GM23338 (cell line): ENCODE measurements at regions not wholly inside any gene's neighbourhood (a gene's known extent, or its start where the extent isn't known, plus 50 kb on each side); places are given as distances from the start of the nearest gene placed in this dataset.

ENCODE experiments used
- ATAC-seq: fragments of 200-7000 bp; cut with Tn5 transposase; 3 replicates; pipeline ENCODE4 v1.9.1; 2020
- DNase-seq: peaks from one replicate; pipeline ENCODE4 v3.0.0-alpha.2; 2015; ENCODE audit warnings: low spot score
- H2AFZ ChIP-seq: fragments of 200-600 bp; sonication (generic); 2 replicates; pipeline ENCODE4 v1.8.0; 2016; ENCODE audit warnings: antibody characterized with exemption, mild to moderate bottlenecking, moderate library complexity
- H3F3A ChIP-seq: fragments of 200-600 bp; sonication (generic); replicated peaks from 2 replicates; pipeline ENCODE4 v1.8.0; 2017; ENCODE audit warnings: antibody characterized with exemption, mixed run types, low read depth
- H3K27ac ChIP-seq: fragments of 200-600 bp; sonication (generic); 2 replicates; pipeline ENCODE4 v1.6.1; 2016; ENCODE audit warnings: low read depth
- H3K27me3 ChIP-seq: fragments of 200-600 bp; sonication (generic); 2 replicates; pipeline ENCODE4 v1.8.0; 2016; ENCODE audit warnings: mild to moderate bottlenecking, mixed run types, moderate library complexity; ENCODE audit not compliant: insufficient read depth
- H3K36me3 ChIP-seq: fragments of 200-600 bp; sonication (generic); 2 replicates; pipeline ENCODE4 v1.8.0; 2016; ENCODE audit warnings: mild to moderate bottlenecking; ENCODE audit not compliant: insufficient read depth
- H3K4me1 ChIP-seq: fragments of 200-600 bp; sonication (generic); 2 replicates; pipeline ENCODE4 v1.8.0; 2016; ENCODE audit warnings: mild to moderate bottlenecking, moderate library complexity; ENCODE audit not compliant: insufficient read depth
- H3K4me2 ChIP-seq: fragments of 200-600 bp; sonication (generic); 2 replicates; pipeline ENCODE4 v1.7.1; 2017; ENCODE audit warnings: mixed run types
- H3K4me3 ChIP-seq: fragments of 200-600 bp; sonication (generic); 2 replicates; pipeline ENCODE4 v1.6.1; 2016; ENCODE audit warnings: mixed run types
- H3K79me2 ChIP-seq: fragments of 200-600 bp; sonication (generic); replicated peaks from 2 replicates; pipeline ENCODE4 v1.8.0; 2017; ENCODE audit warnings: mild to moderate bottlenecking; ENCODE audit not compliant: insufficient read depth
- H3K9me2 ChIP-seq: fragments of 200-600 bp; sonication (generic); 2 replicates; pipeline ENCODE4 v1.8.0; 2017; ENCODE audit not compliant: insufficient read depth
- H4K20me1 ChIP-seq: fragments of 200-600 bp; sonication (generic); replicated peaks from 2 replicates; pipeline ENCODE4 v1.8.0; 2017; ENCODE audit warnings: mild to moderate bottlenecking; ENCODE audit not compliant: insufficient read depth
- H3K27ac Mint-ChIP-seq: 2 replicates; pipeline ENCODE4 v1.8.0; 2020; ENCODE audit warnings: inconsistent platforms, mild to moderate bottlenecking, moderate library complexity, mixed read lengths
- H3K27me3 Mint-ChIP-seq: 3 replicates; pipeline ENCODE4 v1.8.0; 2022; ENCODE audit warnings: low read depth, mild to moderate bottlenecking, moderate library complexity, mixed read lengths, inconsistent platforms; ENCODE audit not compliant: insufficient read depth, poor library complexity
- H3K36me3 Mint-ChIP-seq: 3 replicates; pipeline ENCODE4 v1.8.0; 2021; ENCODE audit warnings: low read depth, mild to moderate bottlenecking, inconsistent platforms, moderate library complexity, mixed read lengths
- H3K4me1 Mint-ChIP-seq: 3 replicates; pipeline ENCODE4 v1.8.0; 2020; ENCODE audit warnings: mild to moderate bottlenecking, inconsistent platforms, mixed read lengths
- H3K4me3 Mint-ChIP-seq: 3 replicates; pipeline ENCODE4 v1.8.0; 2021; ENCODE audit warnings: moderate library complexity, mild to moderate bottlenecking, inconsistent platforms, mixed read lengths
- H3K9me3 Mint-ChIP-seq: 3 replicates; pipeline ENCODE4 v1.8.0; 2020; ENCODE audit warnings: moderate library complexity, mild to moderate bottlenecking, inconsistent platforms, mixed read lengths
- EZH2phosphoT487 ChIP-seq: fragments of 200-600 bp; sonication (generic); IDR thresholded peaks from one replicate; pipeline ENCODE4 v1.8.1; 2018; ENCODE audit warnings: antibody characterized with exemption; ENCODE audit not compliant: unreplicated experiment
- ZNF114 ChIP-seq: fragments of 250-450 bp; sonication (Bioruptor Pico); IDR thresholded peaks from 2 replicates; pipeline ENCODE4 v1.5.0; 2020; ENCODE audit warnings: mild to moderate bottlenecking, moderate library complexity
- ZNF462 ChIP-seq: fragments of 250-450 bp; sonication (Bioruptor Pico); IDR thresholded peaks from 2 replicates; pipeline ENCODE4 v1.5.0; 2020; ENCODE audit warnings: mild to moderate bottlenecking, moderate library complexity
- TF ChIP-seq, protein P1 (sequence below), 2 experiments: fragments of 200-600 bp in 1 of 2; sonication (generic) in 1 of 2; conservative IDR thresholded peaks; 2 replicates each; pipeline versions ENCODE4 v1.5.1 to v1.6.1; 2016 to 2017; ENCODE audit warnings: antibody characterized with exemption in 2 of 2, low read depth in 2 of 2, mild to moderate bottlenecking in 2 of 2, moderate library complexity in 1 of 2
- TF ChIP-seq, protein P2 (sequence below): IDR thresholded peaks from 2 replicates; pipeline ENCODE4 v1.6.1; 2016; ENCODE audit warnings: antibody characterized with exemption

DNA sequence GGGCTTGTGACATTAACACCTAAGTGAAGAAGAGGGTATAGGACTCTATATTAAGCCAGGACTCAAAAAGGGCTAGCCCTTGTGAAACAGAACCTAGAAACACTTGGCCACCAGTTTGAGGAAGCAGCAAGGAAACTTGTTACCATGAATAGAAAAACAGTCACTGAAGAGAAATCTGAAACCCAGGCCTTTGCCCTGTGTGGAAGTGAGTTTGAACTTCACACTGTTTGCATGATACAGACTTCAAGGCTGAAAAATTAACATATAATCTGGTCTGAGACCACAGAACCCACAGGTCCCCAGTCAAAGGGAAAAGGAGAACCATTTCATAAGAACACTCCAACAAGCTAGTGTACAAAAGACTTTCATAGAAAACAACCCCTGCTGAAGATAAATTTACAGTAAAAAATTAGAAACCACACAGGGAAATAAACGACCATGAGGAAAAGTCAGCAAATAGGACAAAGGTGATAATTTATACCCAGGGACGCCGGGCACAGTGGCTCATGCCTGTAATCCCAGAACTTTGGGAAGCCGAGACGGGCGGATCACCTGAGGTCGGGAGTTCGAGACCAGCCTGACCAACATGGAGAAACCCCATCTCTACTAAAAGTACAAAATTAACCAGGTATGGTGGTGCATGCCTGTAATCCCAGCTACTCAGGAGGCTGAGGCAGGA is 76.1 kb downstream of the SKIDA1 start (continued):
- TF ChIP-seq ZNF462 (CRISPR knock-in tag), result no peak
- TF ChIP-seq EZH2phosphoT487, result no peak
- TF ChIP-seq, protein P1, sequence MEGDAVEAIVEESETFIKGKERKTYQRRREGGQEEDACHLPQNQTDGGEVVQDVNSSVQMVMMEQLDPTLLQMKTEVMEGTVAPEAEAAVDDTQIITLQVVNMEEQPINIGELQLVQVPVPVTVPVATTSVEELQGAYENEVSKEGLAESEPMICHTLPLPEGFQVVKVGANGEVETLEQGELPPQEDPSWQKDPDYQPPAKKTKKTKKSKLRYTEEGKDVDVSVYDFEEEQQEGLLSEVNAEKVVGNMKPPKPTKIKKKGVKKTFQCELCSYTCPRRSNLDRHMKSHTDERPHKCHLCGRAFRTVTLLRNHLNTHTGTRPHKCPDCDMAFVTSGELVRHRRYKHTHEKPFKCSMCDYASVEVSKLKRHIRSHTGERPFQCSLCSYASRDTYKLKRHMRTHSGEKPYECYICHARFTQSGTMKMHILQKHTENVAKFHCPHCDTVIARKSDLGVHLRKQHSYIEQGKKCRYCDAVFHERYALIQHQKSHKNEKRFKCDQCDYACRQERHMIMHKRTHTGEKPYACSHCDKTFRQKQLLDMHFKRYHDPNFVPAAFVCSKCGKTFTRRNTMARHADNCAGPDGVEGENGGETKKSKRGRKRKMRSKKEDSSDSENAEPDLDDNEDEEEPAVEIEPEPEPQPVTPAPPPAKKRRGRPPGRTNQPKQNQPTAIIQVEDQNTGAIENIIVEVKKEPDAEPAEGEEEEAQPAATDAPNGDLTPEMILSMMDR (conservative IDR thresholded peaks at IDR 0.05; ENCODE audit: low read depth in 2 of 2), result no peak
- TF ChIP-seq ZNF114, result no peak

GRCh38 chr10:21445163-21445562 is 80.3 kb downstream of the SKIDA1 start:
- Histone ChIP-seq H3K9me2 (no peaks in the 10 kb centered on the region), H3K79me2 (no peaks in the 10 kb centered on the region), H2AFZ (no peak overlapping the region; the same call in 1 of the 2 replicates), H3K4me2 (no peak overlapping the region), H3F3A (no peaks in the 10 kb centered on the region), H3K27me3 (no peaks in the 10 kb centered on the region), H4K20me1 (no peaks in the 10 kb centered on the region), H3K4me3 (no peak overlapping the region), H3K4me1 (0 out of 2 replicates have a peak, but pooled peaks cover 9% of the 10 kb centered on the region), H3K36me3 (no peaks in the 10 kb centered on the region), H3K27ac (no peak overlapping the region)
- Mint-ChIP-seq H3K9me3 (peaks cover 6% of the 10 kb centered on the region; the same call in 2 of the 3 replicates), H3K27me3 (no peaks in the 10 kb centered on the region), H3K27ac (no peak overlapping the region), H3K4me1 (peaks cover 16% of the 10 kb centered on the region; the same call in 2 of the 3 replicates), H3K36me3 (peaks cover 4% of the 10 kb centered on the region; the same call in 2 of the 3 replicates), H3K4me3 (no peak overlapping the region)
- DNase-seq (no peak), ATAC-seq (no peak)
- TF ChIP-seq, protein P2, sequence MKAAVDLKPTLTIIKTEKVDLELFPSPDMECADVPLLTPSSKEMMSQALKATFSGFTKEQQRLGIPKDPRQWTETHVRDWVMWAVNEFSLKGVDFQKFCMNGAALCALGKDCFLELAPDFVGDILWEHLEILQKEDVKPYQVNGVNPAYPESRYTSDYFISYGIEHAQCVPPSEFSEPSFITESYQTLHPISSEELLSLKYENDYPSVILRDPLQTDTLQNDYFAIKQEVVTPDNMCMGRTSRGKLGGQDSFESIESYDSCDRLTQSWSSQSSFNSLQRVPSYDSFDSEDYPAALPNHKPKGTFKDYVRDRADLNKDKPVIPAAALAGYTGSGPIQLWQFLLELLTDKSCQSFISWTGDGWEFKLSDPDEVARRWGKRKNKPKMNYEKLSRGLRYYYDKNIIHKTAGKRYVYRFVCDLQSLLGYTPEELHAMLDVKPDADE, result no peak
